Globus pallidus (tissue), 1 donor: ENCODE measurements at regions not wholly inside any gene's neighbourhood (a gene's known extent, or its start where the extent isn't known, plus 50 kb on each side); places are given as distances from the start of the nearest gene placed in this dataset.

ENCODE experiments used
- DNase-seq: peaks from one replicate; pipeline ENCODE4 v3.0.0-alpha.2; 2015; ENCODE audit warnings: low spot score

GRCh38 chr6:2535506-2535905, 215.2 kb downstream of the MYLK4 start:
- DNase-seq = no peak

GRCh38 chr6:2534406-2535042, 216.2 kb downstream of the MYLK4 start:
- DNase-seq = no peak

GRCh38 chr6:2531426-2532215, 219.1 kb downstream of the MYLK4 start:
- no peak for DNase-seq

- DNase-seq = no peak
Measured at GRCh38 chr6:2529211-2529719, 221.5 kb downstream of the MYLK4 start.

- DNase-seq = no peak
Measured at GRCh38 chr6:2528156-2528555, 222.6 kb downstream of the MYLK4 start.

GRCh38 chr6:2526766-2527165, 224.0 kb downstream of the MYLK4 start:
- no peak for DNase-seq

GRCh38 chr6:2524090-2524489, 226.6 kb downstream of the MYLK4 start:
- no peak for DNase-seq

GRCh38 chr6:2523061-2523460, 227.7 kb downstream of the MYLK4 start:
- no peak for DNase-seq

- DNase-seq = no peak
Measured at GRCh38 chr6:2522521-2522920, 228.2 kb downstream of the MYLK4 start.

- no peak for DNase-seq
Measured at GRCh38 chr6:2517855-2518473, 232.8 kb downstream of the MYLK4 start.

- no peak for DNase-seq
Measured at GRCh38 chr6:2517401-2517800, 233.3 kb downstream of the MYLK4 start.

GRCh38 chr6:2516059-2516458, 234.7 kb downstream of the MYLK4 start:
- no peak for DNase-seq

- DNase-seq = no peak
Measured at GRCh38 chr6:2514965-2515543, 235.7 kb downstream of the MYLK4 start.

GRCh38 chr6:2512802-2513201, 237.9 kb downstream of the MYLK4 start:
- DNase-seq = no peak

- DNase-seq = no peak
Measured at GRCh38 chr6:2510316-2510715, 240.4 kb downstream of the MYLK4 start.

GRCh38 chr6:2509711-2510110, 241.0 kb downstream of the MYLK4 start:
- DNase-seq = no peak

- no peak for DNase-seq
Measured at GRCh38 chr6:2508071-2508470, 242.7 kb downstream of the MYLK4 start.

GRCh38 chr6:2507521-2508037, 243.1 kb downstream of the MYLK4 start:
- no peak for DNase-seq

- no peak for DNase-seq
Measured at GRCh38 chr6:2507016-2507415, 243.7 kb downstream of the MYLK4 start.

- DNase-seq = no peak
Measured at GRCh38 chr6:2505624-2506023, 245.1 kb downstream of the MYLK4 start.

GRCh38 chr6:2504495-2505064, 246.1 kb downstream of the MYLK4 start:
- DNase-seq = no peak
